ENCODE measurements at regions not wholly inside any gene's neighbourhood (a gene's known extent, or its start where the extent isn't known, plus 50 kb on each side); places are given as distances from the start of the nearest gene placed in this dataset.

GRCh38 chr5:17398431-17398830 is 99.6 kb upstream of the TAF11L2 start:
- Histone ChIP-seq H3K36me3 (ENCODE audit: insufficient read depth, low read length) (no peaks in the 10 kb centered on the region), H3F3A (ENCODE audit: insufficient read depth, low read length, poor library complexity, severe bottlenecking) (no peaks in the 10 kb centered on the region), H3K4me2 (ENCODE audit: low read length) (no peak overlapping the region), H2AFZ (ENCODE audit: low read depth, low read length) (no peak overlapping the region), H3K27me3 (ENCODE audit: insufficient read depth, low read depth, low read length) (no peaks in the 10 kb centered on the region), H4K20me1 (ENCODE audit: insufficient read depth) (no peaks in the 10 kb centered on the region), H3K79me2 (replicated peaks; ENCODE audit: insufficient read depth, low read length) (no peaks in the 10 kb centered on the region), H3K9me2 (ENCODE audit: insufficient read depth, low read length) (no peaks in the 10 kb centered on the region), H3K9me3 (ENCODE audit: low read length) (no peaks in the 10 kb centered on the region), H3K4me3 (ENCODE audit: low read length) (no peak overlapping the region), H3K27ac (ENCODE audit: low read length) (no peak overlapping the region), H3K9ac (ENCODE audit: low read length) (no peak overlapping the region)
- no peak for TF ChIP-seq REST (IDR thresholded peaks at IDR 0.05; ENCODE audit: borderline replicate concordance)

GRCh38 chr5:17398866-17399835 is 98.9 kb upstream of the TAF11L2 start:
- Histone ChIP-seq H4K20me1 (ENCODE audit: insufficient read depth) (no peaks in the 10 kb centered on the region), H3K27ac (ENCODE audit: low read length) (no peak overlapping the region), H3F3A (ENCODE audit: insufficient read depth, low read length, poor library complexity, severe bottlenecking) (no peaks in the 10 kb centered on the region), H3K79me2 (replicated peaks; ENCODE audit: insufficient read depth, low read length) (no peaks in the 10 kb centered on the region), H3K9ac (ENCODE audit: low read length) (no peak overlapping the region), H3K9me2 (ENCODE audit: insufficient read depth, low read length) (no peaks in the 10 kb centered on the region), H3K9me3 (ENCODE audit: low read length) (no peaks in the 10 kb centered on the region), H3K27me3 (ENCODE audit: insufficient read depth, low read depth, low read length) (no peaks in the 10 kb centered on the region), H3K4me3 (ENCODE audit: low read length) (no peak overlapping the region), H3K36me3 (ENCODE audit: insufficient read depth, low read length) (no peaks in the 10 kb centered on the region), H3K4me2 (ENCODE audit: low read length) (no peak overlapping the region), H2AFZ (ENCODE audit: low read depth, low read length) (no peak overlapping the region)
- TF ChIP-seq SMC3 (conservative IDR thresholded peaks at IDR 0.05; ENCODE audit: poor library complexity) (no peak), REST (IDR thresholded peaks at IDR 0.05; ENCODE audit: borderline replicate concordance) (no peak), RAD21 (conservative IDR thresholded peaks at IDR 0.05) (no peak), EZH2 (IDR thresholded peaks at IDR 0.05; ENCODE audit: borderline replicate concordance, insufficient read depth, low read length, poor library complexity, severe bottlenecking) (no peak), CTCF (IDR thresholded peaks at IDR 0.05; ENCODE audit: poor library complexity, severe bottlenecking) (no peak)

Data from neural cell (in vitro differentiated cells).